Fibroblast of lung (primary cell): ENCODE measurements at regions not wholly inside any gene's neighbourhood (a gene's known extent, or its start where the extent isn't known, plus 50 kb on each side); places are given as distances from the start of the nearest gene placed in this dataset.

Experiments used
- DNase-seq, 2 donors: peaks; one replicate each; pipeline versions ENCODE4 v3.0.0 to v3.0.0-alpha.2; 2010; ENCODE audit warnings: low read depth in 2 of 2
- H2AFZ ChIP-seq: 2 replicates; pipeline ENCODE4 v1.5.1; 2012; ENCODE audit warnings: low read length, control low read depth, inconsistent platforms
- H3K27ac ChIP-seq: 2 replicates; pipeline ENCODE4 v1.5.1; 2011; ENCODE audit warnings: low read length, control low read depth; ENCODE audit not compliant: insufficient read depth
- H3K27me3 ChIP-seq: 2 replicates; pipeline ENCODE4 v1.5.1; 2011; ENCODE audit warnings: mild to moderate bottlenecking, low read length; ENCODE audit not compliant: control insufficient read depth, insufficient read depth
- H3K36me3 ChIP-seq: 2 replicates; pipeline ENCODE4 v1.5.1; 2011; ENCODE audit warnings: low read length; ENCODE audit not compliant: control insufficient read depth, insufficient read depth
- H3K4me1 ChIP-seq: 2 replicates; pipeline ENCODE4 v1.5.1; 2011; ENCODE audit warnings: low read length; ENCODE audit not compliant: control insufficient read depth, insufficient read depth; ENCODE audit errors: extremely low read depth
- H3K4me2 ChIP-seq: 2 replicates; pipeline ENCODE4 v1.5.1; 2011; ENCODE audit warnings: low read length, control low read depth; ENCODE audit not compliant: insufficient read depth; ENCODE audit errors: extremely low read depth
- H3K4me3 ChIP-seq, 4 experiments: fragments of 200-600 bp in 1 of 4; sonication (generic) in 1 of 4; replicated peaks in 1 of 4; 2 replicates each; pipeline ENCODE4 v1.5.1; 2011 to 2016; ENCODE audit warnings: low read length in 4 of 4, low read depth in 3 of 4, mild to moderate bottlenecking in 3 of 4, control low read depth in 2 of 4, inconsistent platforms in 1 of 4, mixed read lengths in 1 of 4; ENCODE audit not compliant: insufficient read depth in 1 of 4; ENCODE audit errors: control extremely low read depth in 1 of 4
- H3K79me2 ChIP-seq: 2 replicates; pipeline ENCODE4 v1.5.1; 2012; ENCODE audit warnings: mild to moderate bottlenecking, low read length, inconsistent platforms; ENCODE audit not compliant: control insufficient read depth, insufficient read depth
- H3K9ac ChIP-seq: 2 replicates; pipeline ENCODE4 v1.5.1; 2011; ENCODE audit warnings: mild to moderate bottlenecking, low read length, control low read depth; ENCODE audit not compliant: insufficient read depth
- H3K9me3 ChIP-seq: 2 replicates; pipeline ENCODE4 v1.5.1; 2012; ENCODE audit warnings: low read depth, low read length; ENCODE audit not compliant: control insufficient read depth, insufficient read depth
- H4K20me1 ChIP-seq: 2 replicates; pipeline ENCODE4 v1.5.1; 2011; ENCODE audit warnings: low read length; ENCODE audit not compliant: control insufficient read depth, insufficient read depth; ENCODE audit errors: extremely low read depth
- EZH2 ChIP-seq: IDR thresholded peaks from 2 replicates; pipeline ENCODE4 v1.5.1; 2012; ENCODE audit warnings: low read length, control low read depth, mild to moderate bottlenecking; ENCODE audit errors: missing control alignments
- TF ChIP-seq, protein P1 (sequence below), 2 donors: IDR thresholded peaks in 1 of 2; conservative IDR thresholded peaks in 1 of 2; 1 replicate in 1 of 2; 2 replicates in 1 of 2; pipeline ENCODE4 v1.5.1; 2011 to 2012; ENCODE audit warnings: low read length in 2 of 2, control low read depth in 1 of 2, inconsistent platforms in 1 of 2, low read depth in 1 of 2, mild to moderate bottlenecking in 1 of 2

DNA sequence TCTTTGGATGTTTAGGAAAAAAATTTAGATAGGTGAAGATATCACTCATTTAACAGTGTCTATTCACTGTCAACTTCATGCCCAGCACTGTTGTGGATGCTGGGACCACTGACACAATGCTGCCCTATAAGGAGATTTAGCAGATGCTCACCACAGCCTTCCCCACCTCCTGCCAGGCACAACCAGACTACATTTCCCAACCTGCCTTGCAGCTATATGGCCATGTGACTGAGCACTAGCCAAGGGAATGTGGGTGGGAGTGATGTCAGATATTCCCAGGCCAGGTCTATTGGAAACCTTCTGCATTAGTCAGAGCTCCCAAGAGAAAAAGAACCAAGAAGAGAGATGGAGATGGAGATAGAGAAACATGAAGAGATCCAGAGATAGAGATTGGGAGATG is 302.6 kb upstream of the TAS2R1 start:
- Histone ChIP-seq H3K9me3 (no peaks in the 10 kb centered on the region), H3K27ac (no peak overlapping the region), H3K4me1 (no peaks in the 10 kb centered on the region), H3K79me2 (no peaks in the 10 kb centered on the region), H2AFZ (no peak overlapping the region), H3K4me2 (no peak overlapping the region), H3K27me3 (no peaks in the 10 kb centered on the region), H3K36me3 (no peaks in the 10 kb centered on the region), H3K4me3 (no peak overlapping the region), H4K20me1 (no peaks in the 10 kb centered on the region), H3K9ac (no peak overlapping the region)
- DNase-seq: peak; percentile 12 to 75
- TF ChIP-seq, protein P1, sequence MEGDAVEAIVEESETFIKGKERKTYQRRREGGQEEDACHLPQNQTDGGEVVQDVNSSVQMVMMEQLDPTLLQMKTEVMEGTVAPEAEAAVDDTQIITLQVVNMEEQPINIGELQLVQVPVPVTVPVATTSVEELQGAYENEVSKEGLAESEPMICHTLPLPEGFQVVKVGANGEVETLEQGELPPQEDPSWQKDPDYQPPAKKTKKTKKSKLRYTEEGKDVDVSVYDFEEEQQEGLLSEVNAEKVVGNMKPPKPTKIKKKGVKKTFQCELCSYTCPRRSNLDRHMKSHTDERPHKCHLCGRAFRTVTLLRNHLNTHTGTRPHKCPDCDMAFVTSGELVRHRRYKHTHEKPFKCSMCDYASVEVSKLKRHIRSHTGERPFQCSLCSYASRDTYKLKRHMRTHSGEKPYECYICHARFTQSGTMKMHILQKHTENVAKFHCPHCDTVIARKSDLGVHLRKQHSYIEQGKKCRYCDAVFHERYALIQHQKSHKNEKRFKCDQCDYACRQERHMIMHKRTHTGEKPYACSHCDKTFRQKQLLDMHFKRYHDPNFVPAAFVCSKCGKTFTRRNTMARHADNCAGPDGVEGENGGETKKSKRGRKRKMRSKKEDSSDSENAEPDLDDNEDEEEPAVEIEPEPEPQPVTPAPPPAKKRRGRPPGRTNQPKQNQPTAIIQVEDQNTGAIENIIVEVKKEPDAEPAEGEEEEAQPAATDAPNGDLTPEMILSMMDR (conservative IDR thresholded peaks at IDR 0.05 in 1 of 2, IDR thresholded peaks at IDR 0.05 in 1 of 2; ENCODE audit: low read depth in 1 of 2, low read length in 2 of 2): no peak
- TF ChIP-seq EZH2: no peak

DNA sequence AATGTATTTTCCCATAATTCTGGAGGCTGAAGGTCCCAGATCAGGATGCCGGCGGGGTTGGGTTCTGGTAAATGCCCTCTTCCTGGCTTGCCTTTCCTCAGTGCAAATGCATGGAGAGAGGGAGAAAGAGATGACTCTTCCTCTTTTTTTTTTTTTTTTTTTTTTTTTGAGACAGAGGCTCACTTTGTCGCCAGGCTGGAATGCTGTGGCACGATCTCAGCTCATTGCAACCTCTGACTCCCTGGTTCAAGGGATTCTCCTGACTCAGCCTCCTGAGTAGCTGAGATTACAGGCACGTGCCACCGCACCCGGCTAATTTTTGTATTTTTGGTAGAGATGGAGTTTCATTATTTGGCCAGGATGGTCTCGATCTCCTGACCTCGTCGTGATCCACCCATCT is 300.0 kb upstream of the TAS2R1 start:
- Histone ChIP-seq H2AFZ (no peak overlapping the region), H3K27ac (no peak overlapping the region), H3K4me2 (no peak overlapping the region), H3K4me3 (no peak overlapping the region), H3K4me1 (peaks cover 6% of the 10 kb centered on the region), H3K9ac (no peak overlapping the region), H3K36me3 (no peaks in the 10 kb centered on the region), H3K9me3 (no peaks in the 10 kb centered on the region), H3K79me2 (no peaks in the 10 kb centered on the region), H3K27me3 (no peaks in the 10 kb centered on the region), H4K20me1 (no peaks in the 10 kb centered on the region)
- no peak for TF ChIP-seq EZH2
- TF ChIP-seq, protein P1 (conservative IDR thresholded peaks at IDR 0.05 in 1 of 2, IDR thresholded peaks at IDR 0.05 in 1 of 2; ENCODE audit: low read depth in 1 of 2, low read length in 2 of 2): no peak
- DNase-seq: peak in 1 of 2 donors; percentile 2

DNA sequence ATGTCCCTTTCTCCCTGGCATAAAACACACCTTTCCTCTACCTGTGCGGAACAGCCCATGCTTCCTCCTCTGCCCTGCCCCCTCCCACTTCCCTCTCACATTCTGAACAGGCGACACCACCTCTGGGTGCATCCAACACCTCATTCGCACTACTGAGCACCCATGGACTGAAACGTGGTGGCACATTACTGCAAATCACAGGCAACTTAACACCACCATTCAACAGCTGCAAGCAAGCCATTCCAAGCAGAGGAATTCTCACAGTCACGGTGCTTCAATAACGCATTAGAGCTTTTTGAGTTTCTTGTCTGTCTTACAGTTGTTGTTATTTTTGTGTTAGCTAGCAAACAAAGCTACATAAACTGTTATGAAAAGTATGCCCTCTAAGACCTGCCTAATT is 298.2 kb upstream of the TAS2R1 start:
- Histone ChIP-seq H3K4me3 (no peak overlapping the region), H3K4me1 (peaks cover 7% of the 10 kb centered on the region), H4K20me1 (no peaks in the 10 kb centered on the region), H3K9me3 (no peaks in the 10 kb centered on the region), H3K27me3 (no peaks in the 10 kb centered on the region), H3K36me3 (no peaks in the 10 kb centered on the region), H2AFZ (no peak overlapping the region), H3K4me2 (no peak overlapping the region), H3K79me2 (no peaks in the 10 kb centered on the region), H3K27ac (no peak overlapping the region), H3K9ac (no peak overlapping the region)
- TF ChIP-seq EZH2: no peak
- TF ChIP-seq, protein P1 (conservative IDR thresholded peaks at IDR 0.05 in 1 of 2, IDR thresholded peaks at IDR 0.05 in 1 of 2; ENCODE audit: low read depth in 1 of 2, low read length in 2 of 2): no peak
- no peak for DNase-seq
